Chondrocyte (in vitro differentiated cells): ENCODE measurements at regions not wholly inside any gene's neighbourhood (a gene's known extent, or its start where the extent isn't known, plus 50 kb on each side); places are given as distances from the start of the nearest gene placed in this dataset.

ENCODE experiments used
- DNase-seq: peaks from one replicate; pipeline ENCODE4 v3.0.0; 2021; ENCODE audit warnings: mixed read lengths, low spot score
- H3K27ac Mint-ChIP-seq: one replicate; pipeline ENCODE4 v1.8.0; 2021; ENCODE audit warnings: mild to moderate bottlenecking, moderate library complexity, mixed read lengths; ENCODE audit not compliant: unreplicated experiment
- H3K27me3 Mint-ChIP-seq: 2 replicates; pipeline ENCODE4 v1.8.0; 2021; ENCODE audit warnings: low read depth, mixed read lengths
- H3K36me3 Mint-ChIP-seq: 2 replicates; pipeline ENCODE4 v1.8.0; 2021; ENCODE audit warnings: low read depth, mixed read lengths
- H3K4me1 Mint-ChIP-seq: 2 replicates; pipeline ENCODE4 v1.8.0; 2021; ENCODE audit warnings: low read depth, mild to moderate bottlenecking, mixed read lengths
- H3K4me3 Mint-ChIP-seq: one replicate; pipeline ENCODE4 v1.8.0; 2021; ENCODE audit warnings: mild to moderate bottlenecking, moderate library complexity, mixed read lengths; ENCODE audit not compliant: unreplicated experiment
- H3K9me3 Mint-ChIP-seq: 2 replicates; pipeline ENCODE4 v1.8.0; 2021; ENCODE audit warnings: low read depth, mixed read lengths
- CTCF ChIP-seq: fragments of 200-600 bp; sonication (generic); IDR thresholded peaks from 2 replicates; pipeline ENCODE4 v1.5.0; 2021; ENCODE audit warnings: antibody characterized with exemption, mild to moderate bottlenecking, moderate library complexity

- peaks cover 8% of the 10 kb centered on the region for H3K36me3 Mint-ChIP-seq
- H3K27ac Mint-ChIP-seq, result no peak overlapping the region
- peaks cover 14% of the 10 kb centered on the region for H3K27me3 Mint-ChIP-seq
- H3K9me3 Mint-ChIP-seq, result peaks cover 30% of the 10 kb centered on the region
- DNase-seq, result no peak
- H3K4me1 Mint-ChIP-seq, result no peaks in the 10 kb centered on the region
- no peak overlapping the region for H3K4me3 Mint-ChIP-seq
- TF ChIP-seq CTCF, result no peak
Measured at GRCh38 chr1:78408810-78409209, 82.0 kb upstream of the PTGFR start.

- H3K27ac Mint-ChIP-seq, result no peak overlapping the region
- H3K4me1 Mint-ChIP-seq, result no peaks in the 10 kb centered on the region
- no peak for DNase-seq
- H3K4me3 Mint-ChIP-seq, result no peak overlapping the region
- peaks cover 8% of the 10 kb centered on the region for H3K36me3 Mint-ChIP-seq
- no peak for TF ChIP-seq CTCF
- H3K9me3 Mint-ChIP-seq, result peaks cover 27% of the 10 kb centered on the region
- H3K27me3 Mint-ChIP-seq, result peaks cover 16% of the 10 kb centered on the region
Measured at GRCh38 chr1:78410643-78411042, 80.1 kb upstream of the PTGFR start.

- no peak overlapping the region for H3K27ac Mint-ChIP-seq
Measured at GRCh38 chr1:78411707-78412106, 79.1 kb upstream of the PTGFR start.

DNA sequence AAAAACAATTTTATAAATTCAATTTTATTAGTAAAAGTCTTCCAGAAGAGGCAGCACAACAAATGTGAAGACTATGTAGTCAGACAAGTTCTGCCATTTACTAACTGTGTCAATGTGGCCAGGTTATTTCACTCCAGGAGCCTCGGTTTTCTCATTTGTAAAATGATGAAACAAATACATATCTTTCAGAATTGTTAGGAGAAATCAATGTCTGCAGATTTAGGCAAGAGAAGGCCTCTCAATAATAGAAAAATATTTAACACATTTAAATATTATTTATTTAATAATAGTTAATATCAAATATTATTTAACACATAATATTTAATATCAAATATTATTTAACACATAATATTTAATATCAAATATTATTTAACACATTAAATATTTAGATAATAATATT is 75.6 kb upstream of the PTGFR start:
- peaks cover 27% of the 10 kb centered on the region for H3K9me3 Mint-ChIP-seq
- H3K4me1 Mint-ChIP-seq, result no peaks in the 10 kb centered on the region
- TF ChIP-seq CTCF, result no peak
- H3K4me3 Mint-ChIP-seq, result no peak overlapping the region
- H3K36me3 Mint-ChIP-seq, result peaks cover 8% of the 10 kb centered on the region
- peaks cover 20% of the 10 kb centered on the region for H3K27me3 Mint-ChIP-seq
- H3K27ac Mint-ChIP-seq, result no peak overlapping the region
- DNase-seq, result no peak

More at GRCh38 chr1:78411707-78412106, 79.1 kb upstream of the PTGFR start:
- Mint-ChIP-seq H3K9me3 (peaks cover 27% of the 10 kb centered on the region), H3K36me3 (peaks cover 8% of the 10 kb centered on the region), H3K4me1 (no peaks in the 10 kb centered on the region), H3K4me3 (no peak overlapping the region), H3K27me3 (peaks cover 16% of the 10 kb centered on the region)
- no peak for TF ChIP-seq CTCF
- no peak for DNase-seq

- no peaks in the 10 kb centered on the region for H3K4me1 Mint-ChIP-seq
- no peak for TF ChIP-seq CTCF
- H3K27ac Mint-ChIP-seq, result no peak overlapping the region
- no peak for DNase-seq
- no peaks in the 10 kb centered on the region for H3K36me3 Mint-ChIP-seq
- H3K27me3 Mint-ChIP-seq, result peaks cover 20% of the 10 kb centered on the region
- no peaks in the 10 kb centered on the region for H3K9me3 Mint-ChIP-seq
- H3K4me3 Mint-ChIP-seq, result no peak overlapping the region
Measured at GRCh38 chr1:78419309-78419708, 71.5 kb upstream of the PTGFR start.
